Left ventricle myocardium inferior (tissue), 1 donor: ENCODE measurements at regions not wholly inside any gene's neighbourhood (a gene's known extent, or its start where the extent isn't known, plus 50 kb on each side); places are given as distances from the start of the nearest gene placed in this dataset.

Experiments used
- DNase-seq: peaks from one replicate; pipeline ENCODE4 v3.0.0-alpha.2; 2020
- H3K27ac ChIP-seq: fragments of 200-600 bp; replicated peaks from 2 replicates; pipeline ENCODE4 v1.8.0; 2021
- H3K27me3 ChIP-seq: fragments of 200-600 bp; 2 replicates; pipeline ENCODE4 v1.8.0; 2021; ENCODE audit warnings: low read depth
- H3K36me3 ChIP-seq: fragments of 200-600 bp; 2 replicates; pipeline ENCODE4 v1.8.0; 2021
- H3K4me1 ChIP-seq: fragments of 200-600 bp; 2 replicates; pipeline ENCODE4 v1.8.0; 2021
- H3K4me3 ChIP-seq: fragments of 200-600 bp; 2 replicates; pipeline ENCODE4 v1.8.0; 2021; ENCODE audit warnings: mild to moderate bottlenecking, moderate library complexity
- H3K9me3 ChIP-seq: fragments of 200-600 bp; replicated peaks from 2 replicates; pipeline ENCODE4 v1.8.0; 2021
- intact Hi-C: fragments of 100-400 bp; cut with micrococcal nuclease; formaldehyde crosslinking; loops from one replicate; pipeline ENCODE4 v1.11.0; 2022
- TF ChIP-seq, protein P1 (sequence below): fragments of 200-600 bp; IDR thresholded peaks from 2 replicates; pipeline ENCODE4 v1.8.0; 2021; ENCODE audit warnings: antibody characterized with exemption, mild to moderate bottlenecking, borderline replicate concordance
- donor health status: DM: no; HTN: yes; CAD: no; lungs with severe emphysema.

DNA sequence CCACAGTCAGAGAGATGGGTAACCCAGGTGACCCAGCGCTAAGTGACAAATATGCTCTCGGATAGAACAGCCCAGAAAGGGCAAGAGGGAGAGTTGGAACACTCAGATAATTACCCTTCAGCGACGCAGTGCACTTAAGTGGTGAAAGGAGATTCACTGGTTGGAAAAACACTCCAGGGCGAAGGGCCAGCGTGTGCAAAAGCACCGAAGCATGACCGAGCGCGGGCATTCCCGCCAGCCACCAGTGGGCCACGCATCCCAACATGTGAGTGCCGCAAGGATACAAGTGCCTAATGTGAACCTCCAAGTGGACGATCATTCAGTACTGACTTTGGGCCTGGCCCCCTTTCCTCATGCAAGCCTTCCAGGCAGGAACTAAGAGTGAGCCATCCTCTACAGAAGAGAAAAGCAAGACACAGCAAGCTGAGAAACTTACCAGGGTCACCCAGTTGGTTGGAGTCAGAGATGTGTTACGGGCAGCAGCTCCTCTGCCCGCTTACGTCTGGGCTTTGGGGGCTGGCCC, 258.4 kb downstream of the C16orf95 start:
- Histone ChIP-seq H3K4me3 (no peak overlapping the region), H3K27me3 (peaks cover 37% of the 10 kb centered on the region), H3K27ac (no peak overlapping the region), H3K9me3 (peaks cover 9% of the 10 kb centered on the region), H3K36me3 (no peaks in the 10 kb centered on the region), H3K4me1 (peaks cover 7% of the 10 kb centered on the region)
- TF ChIP-seq, protein P1, sequence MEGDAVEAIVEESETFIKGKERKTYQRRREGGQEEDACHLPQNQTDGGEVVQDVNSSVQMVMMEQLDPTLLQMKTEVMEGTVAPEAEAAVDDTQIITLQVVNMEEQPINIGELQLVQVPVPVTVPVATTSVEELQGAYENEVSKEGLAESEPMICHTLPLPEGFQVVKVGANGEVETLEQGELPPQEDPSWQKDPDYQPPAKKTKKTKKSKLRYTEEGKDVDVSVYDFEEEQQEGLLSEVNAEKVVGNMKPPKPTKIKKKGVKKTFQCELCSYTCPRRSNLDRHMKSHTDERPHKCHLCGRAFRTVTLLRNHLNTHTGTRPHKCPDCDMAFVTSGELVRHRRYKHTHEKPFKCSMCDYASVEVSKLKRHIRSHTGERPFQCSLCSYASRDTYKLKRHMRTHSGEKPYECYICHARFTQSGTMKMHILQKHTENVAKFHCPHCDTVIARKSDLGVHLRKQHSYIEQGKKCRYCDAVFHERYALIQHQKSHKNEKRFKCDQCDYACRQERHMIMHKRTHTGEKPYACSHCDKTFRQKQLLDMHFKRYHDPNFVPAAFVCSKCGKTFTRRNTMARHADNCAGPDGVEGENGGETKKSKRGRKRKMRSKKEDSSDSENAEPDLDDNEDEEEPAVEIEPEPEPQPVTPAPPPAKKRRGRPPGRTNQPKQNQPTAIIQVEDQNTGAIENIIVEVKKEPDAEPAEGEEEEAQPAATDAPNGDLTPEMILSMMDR = no peak
- intact Hi-C loops = no loop called here
- DNase-seq = no peak

DNA sequence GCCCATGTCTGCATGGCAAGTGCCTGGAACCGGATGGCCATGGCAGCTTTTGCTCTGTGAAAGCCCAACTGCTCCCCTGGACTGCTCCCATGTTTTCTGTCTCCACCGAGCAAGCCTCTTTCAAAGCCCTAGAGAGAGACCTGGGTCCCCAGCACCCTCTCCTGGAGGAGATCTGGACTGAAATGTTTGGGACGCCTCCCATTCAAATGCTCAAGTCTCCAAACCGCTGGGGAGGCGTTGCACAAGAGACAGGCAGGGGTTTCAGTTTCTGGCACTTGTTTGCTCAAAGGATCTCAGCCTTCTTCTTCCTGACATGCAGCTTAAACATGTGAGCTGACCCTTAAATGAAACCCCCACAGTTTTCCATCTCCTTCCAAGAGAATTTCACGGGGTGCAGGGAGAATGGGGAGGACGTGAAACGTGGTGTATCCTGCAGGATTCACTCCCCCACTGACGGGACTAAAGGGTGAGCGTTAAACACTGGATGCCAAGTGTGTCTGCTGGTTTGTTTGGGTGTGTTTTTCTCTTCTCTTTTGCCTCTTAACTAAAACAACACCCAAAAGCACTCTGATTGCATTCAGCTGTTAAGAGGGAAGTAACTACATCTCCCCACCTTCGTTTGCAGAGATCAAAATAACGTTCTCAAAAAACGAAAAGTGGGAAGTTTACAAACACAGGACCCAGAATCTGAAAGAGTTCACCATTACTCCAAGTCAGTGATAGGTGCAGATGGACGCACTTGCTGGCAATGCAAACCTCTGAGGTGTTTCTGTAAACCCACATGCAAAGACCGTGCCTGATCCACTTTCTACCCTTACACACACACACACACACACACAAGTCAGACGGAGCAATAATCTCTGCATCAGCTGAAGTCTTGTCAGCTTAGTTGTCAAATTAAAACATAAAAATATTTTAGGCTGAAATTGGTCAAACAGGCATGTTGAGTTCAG, 256.9 kb downstream of the C16orf95 start:
- Histone ChIP-seq H3K27ac (no peak overlapping the region), H3K4me3 (no peak overlapping the region), H3K9me3 (no peaks in the 10 kb centered on the region), H3K4me1 (peaks cover 7% of the 10 kb centered on the region), H3K27me3 (peaks cover 39% of the 10 kb centered on the region), H3K36me3 (no peaks in the 10 kb centered on the region)
- intact Hi-C loops = loop anchor here (5.0 kb wide), 1 partner anchor 498 kb away; no protein-coding TSS in a partner anchor
- TF ChIP-seq, protein P1 = peak; percentile 31
- no peak for DNase-seq

DNA sequence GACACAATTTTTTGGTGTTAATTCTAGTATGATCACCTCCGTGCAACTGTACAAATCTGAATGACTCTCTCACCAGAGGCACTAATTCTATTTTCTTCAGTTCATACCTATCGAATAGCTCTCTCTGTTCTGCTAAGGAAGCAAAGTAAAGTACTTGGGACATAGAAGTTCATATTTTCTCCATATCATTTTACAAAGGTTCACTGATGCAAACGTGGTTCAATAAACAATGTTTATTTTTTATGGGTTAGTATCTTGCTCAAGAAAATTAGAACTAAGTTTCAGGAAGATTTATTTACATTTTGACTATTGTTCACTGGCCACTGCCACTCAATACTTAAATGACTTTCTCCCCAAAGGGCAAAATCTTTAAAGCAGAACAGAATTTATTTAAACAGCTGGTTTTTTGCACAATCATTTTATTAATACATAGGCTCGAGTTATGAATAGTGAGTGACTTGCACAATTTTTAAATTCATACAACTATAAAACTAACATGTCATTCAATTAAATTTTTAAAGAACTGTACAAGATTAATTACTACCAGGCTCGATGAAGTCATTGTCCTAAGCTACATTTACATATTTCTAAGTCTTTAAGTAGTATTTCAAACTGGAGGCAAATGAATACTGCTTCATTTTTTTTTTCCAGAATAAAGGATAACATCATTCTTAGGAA, 255.8 kb downstream of the C16orf95 start:
- no peak overlapping the region for H3K4me3 ChIP-seq
- no peaks in the 10 kb centered on the region for H3K9me3 ChIP-seq
- H3K27me3 ChIP-seq = peaks cover 50% of the 10 kb centered on the region
- peaks cover 7% of the 10 kb centered on the region for H3K4me1 ChIP-seq
- H3K27ac ChIP-seq = no peak overlapping the region
- H3K36me3 ChIP-seq = no peaks in the 10 kb centered on the region
- intact Hi-C loops = loop anchor here (5.0 kb wide), 1 partner anchor 499 kb away; no protein-coding TSS in a partner anchor
- TF ChIP-seq, protein P1 = no peak
- DNase-seq = no peak

DNA sequence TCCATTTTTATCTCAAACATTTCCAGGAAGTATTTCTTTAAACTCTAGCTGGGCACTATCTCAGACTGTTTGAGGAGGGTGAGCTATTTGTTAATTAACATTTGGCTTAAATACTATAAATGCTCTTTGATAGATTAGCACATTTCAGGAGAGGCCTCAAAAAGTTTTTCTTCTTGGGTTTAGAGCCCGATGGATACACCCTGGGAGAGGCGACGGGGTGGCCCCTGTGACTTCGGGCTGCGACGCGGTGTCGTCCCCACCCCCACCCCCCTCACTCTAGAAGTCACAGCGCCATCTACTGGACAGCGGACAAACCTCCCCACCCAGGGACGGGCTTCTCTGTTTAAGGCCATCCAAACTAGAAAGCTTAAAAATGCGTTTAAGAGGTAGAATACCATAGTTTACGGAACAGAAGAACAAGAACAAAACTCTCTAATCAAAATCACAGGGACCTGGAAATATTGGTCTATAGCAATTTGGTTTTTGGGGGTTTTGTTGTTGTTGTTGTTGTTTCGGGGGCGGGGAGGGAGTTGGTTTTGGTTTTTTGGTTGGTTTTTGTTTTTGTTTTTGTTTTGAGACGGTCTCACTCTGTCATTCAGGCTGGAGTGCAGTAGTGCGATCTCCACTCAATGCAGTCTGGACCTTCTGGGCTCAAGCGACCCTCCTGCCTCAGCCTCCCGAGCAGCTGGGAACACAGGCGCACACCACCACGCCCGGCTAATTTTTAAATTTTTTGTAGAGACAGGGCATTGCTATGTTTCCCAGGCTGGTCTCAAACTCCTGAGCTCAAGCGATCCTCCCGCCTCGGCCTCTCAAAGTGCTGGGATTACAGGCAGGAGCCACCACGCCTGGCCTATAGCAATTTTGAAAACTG, 254.4 kb downstream of the C16orf95 start:
- TF ChIP-seq, protein P1 = peak; percentile 79
- peak overlapping the region; percentile 44 for H3K4me3 ChIP-seq
- no peaks in the 10 kb centered on the region for H3K9me3 ChIP-seq
- H3K36me3 ChIP-seq = no peaks in the 10 kb centered on the region
- peaks cover 7% of the 10 kb centered on the region for H3K4me1 ChIP-seq
- no peak overlapping the region for H3K27ac ChIP-seq
- H3K27me3 ChIP-seq = peaks cover 52% of the 10 kb centered on the region
- DNase-seq = peak; percentile 74
- intact Hi-C loops = loop anchor here (5.0 kb wide), 1 partner anchor 501 kb away; no protein-coding TSS in a partner anchor
